Peyer's patch (tissue), 4 donors: ENCODE measurements at regions not wholly inside any gene's neighbourhood (a gene's known extent, or its start where the extent isn't known, plus 50 kb on each side); places are given as distances from the start of the nearest gene placed in this dataset.

ENCODE experiments used
- POLR2A ChIP-seq, 2 donors: fragments of 450-650 bp; IDR thresholded peaks; one replicate each; pipeline ENCODE4 v1.5.1; 2017; ENCODE audit warnings: antibody characterized with exemption in 2 of 2, mild to moderate bottlenecking in 2 of 2, moderate library complexity in 2 of 2
- TF ChIP-seq, protein P1 (sequence below), 6 experiments: fragments of 450-650 bp in 4 of 6; fragments of 200-600 bp in 2 of 6; sonication (generic) in 1 of 6; IDR thresholded peaks; one replicate each; pipeline ENCODE4 v1.5.1; 2017 to 2019; ENCODE audit warnings: antibody characterized with exemption in 6 of 6, mild to moderate bottlenecking in 3 of 6, moderate library complexity in 1 of 6

DNA sequence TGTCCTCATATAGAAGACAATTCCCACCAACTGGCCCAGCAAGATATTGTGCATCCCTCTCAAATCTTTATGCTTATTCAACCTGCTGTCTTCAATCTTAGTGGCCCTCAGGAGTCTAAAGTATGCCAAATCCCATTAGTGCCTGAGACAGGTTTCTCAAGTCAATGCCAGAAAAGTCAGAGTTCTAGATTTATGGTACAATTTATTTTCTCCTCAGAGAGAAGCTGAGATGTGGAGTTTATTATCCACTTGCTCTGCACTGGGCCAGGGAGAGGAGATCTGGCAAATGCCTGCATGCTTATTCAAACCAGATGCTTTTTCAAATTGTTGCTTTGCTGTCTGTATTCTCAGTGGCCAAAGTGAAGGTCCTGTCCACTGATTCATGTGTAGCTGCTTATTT, 825.2 kb downstream of the METTL4 start:
- TF ChIP-seq, protein P1, sequence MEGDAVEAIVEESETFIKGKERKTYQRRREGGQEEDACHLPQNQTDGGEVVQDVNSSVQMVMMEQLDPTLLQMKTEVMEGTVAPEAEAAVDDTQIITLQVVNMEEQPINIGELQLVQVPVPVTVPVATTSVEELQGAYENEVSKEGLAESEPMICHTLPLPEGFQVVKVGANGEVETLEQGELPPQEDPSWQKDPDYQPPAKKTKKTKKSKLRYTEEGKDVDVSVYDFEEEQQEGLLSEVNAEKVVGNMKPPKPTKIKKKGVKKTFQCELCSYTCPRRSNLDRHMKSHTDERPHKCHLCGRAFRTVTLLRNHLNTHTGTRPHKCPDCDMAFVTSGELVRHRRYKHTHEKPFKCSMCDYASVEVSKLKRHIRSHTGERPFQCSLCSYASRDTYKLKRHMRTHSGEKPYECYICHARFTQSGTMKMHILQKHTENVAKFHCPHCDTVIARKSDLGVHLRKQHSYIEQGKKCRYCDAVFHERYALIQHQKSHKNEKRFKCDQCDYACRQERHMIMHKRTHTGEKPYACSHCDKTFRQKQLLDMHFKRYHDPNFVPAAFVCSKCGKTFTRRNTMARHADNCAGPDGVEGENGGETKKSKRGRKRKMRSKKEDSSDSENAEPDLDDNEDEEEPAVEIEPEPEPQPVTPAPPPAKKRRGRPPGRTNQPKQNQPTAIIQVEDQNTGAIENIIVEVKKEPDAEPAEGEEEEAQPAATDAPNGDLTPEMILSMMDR (IDR thresholded peaks at IDR 0.05), result no peak
- no peak for TF ChIP-seq POLR2A (IDR thresholded peaks at IDR 0.05)
